Endothelial cell of umbilical vein (primary cell): ENCODE measurements at regions not wholly inside any gene's neighbourhood (a gene's known extent, or its start where the extent isn't known, plus 50 kb on each side); places are given as distances from the start of the nearest gene placed in this dataset.

ENCODE experiments used
- BruUV-seq: library from RNA; stranded (reverse); fragments of 400-500 nt; replicated peaks from 2 replicates; lab custom pipeline; 2021; lab: Mats Ljungman, UMichigan
- CTCF ChIA-PET: fragments of 300-600, 350-600 bp; sonication (Branson Sonifier 250); formaldehyde crosslinking; loops from one replicate; lab custom pipeline; 2021; ENCODE audit warnings: antibody characterized with exemption, inconsistent platforms; lab: Charles Lee
- POLR2A ChIA-PET: fragments of 300-600, 350-600 bp; sonication (Branson Sonifier 250); formaldehyde crosslinking; loops from one replicate; lab custom pipeline; 2021; ENCODE audit warnings: antibody characterized with exemption, inconsistent platforms; lab: Charles Lee
- DNase-seq: peaks from one replicate; pipeline ENCODE4 v3.0.0-alpha.2; 2011; ENCODE audit warnings: low read depth, low spot score
- FAIRE-seq: peaks from 2 replicates; lab custom pipeline; 2011; peaks lifted over from hg19 to GRCh38; lab: Jason Lieb, UNC
- H2AFZ ChIP-seq: 2 replicates; pipeline ENCODE4 v1.6.0; 2012; ENCODE audit warnings: low read depth, low read length, control low read depth, inconsistent platforms
- H3K27ac ChIP-seq: 2 replicates; pipeline ENCODE4 v1.5.1; 2011; ENCODE audit warnings: low read depth, mild to moderate bottlenecking, control low read depth, low read length, moderate library complexity; ENCODE audit not compliant: insufficient read depth
- H3K27me3 ChIP-seq, 2 experiments: 2 replicates each; pipeline versions ENCODE4 v1.6.0 to v1.6.1; 2011; ENCODE audit warnings: low read length in 2 of 2, mixed read lengths in 1 of 2; ENCODE audit not compliant: control insufficient read depth in 2 of 2, insufficient read depth in 2 of 2
- H3K36me3 ChIP-seq, 2 experiments: 2 replicates in 1 of 2; 3 replicates in 1 of 2; pipeline ENCODE4 v1.5.1; 2011; ENCODE audit warnings: low read length in 2 of 2, mild to moderate bottlenecking in 1 of 2, moderate library complexity in 1 of 2; ENCODE audit not compliant: control insufficient read depth in 2 of 2, insufficient read depth in 2 of 2; ENCODE audit errors: extremely low read depth in 1 of 2
- H3K4me1 ChIP-seq: 3 replicates; pipeline ENCODE4 v1.5.1; 2011; ENCODE audit warnings: mild to moderate bottlenecking, low read length; ENCODE audit not compliant: control insufficient read depth, insufficient read depth; ENCODE audit errors: extremely low read depth
- H3K4me2 ChIP-seq: 2 replicates; pipeline ENCODE4 v1.6.1; 2011; ENCODE audit warnings: low read length, control low read depth, mixed read lengths; ENCODE audit not compliant: insufficient read depth
- H3K4me3 ChIP-seq, 3 experiments: fragments of 200-600 bp in 1 of 3; sonication (generic), shearing (Covaris generic) in 1 of 3; replicated peaks in 1 of 3; 2 replicates each; pipeline ENCODE4 v1.5.1; 2011 to 2016; ENCODE audit warnings: control low read depth in 3 of 3, low read length in 3 of 3, mild to moderate bottlenecking in 2 of 3, inconsistent platforms in 1 of 3, low read depth in 1 of 3, moderate library complexity in 1 of 3; ENCODE audit not compliant: insufficient read depth in 1 of 3
- H3K79me2 ChIP-seq: 2 replicates; pipeline ENCODE4 v1.6.0; 2012; ENCODE audit warnings: low read length, inconsistent platforms; ENCODE audit not compliant: control insufficient read depth, insufficient read depth
- H3K9ac ChIP-seq: replicated peaks from 2 replicates; pipeline ENCODE3; 2011; ENCODE audit warnings: low read length, control low read depth; ENCODE audit not compliant: insufficient read depth; ENCODE audit errors: extremely low read depth
- H3K9me1 ChIP-seq: replicated peaks from 3 replicates; pipeline ENCODE4 v1.6.0; 2011; ENCODE audit warnings: mild to moderate bottlenecking, low read length; ENCODE audit not compliant: control insufficient read depth, insufficient read depth; ENCODE audit errors: extremely low read depth
- H3K9me3 ChIP-seq: replicated peaks from 2 replicates; pipeline ENCODE4 v1.5.1; 2012; ENCODE audit warnings: low read length, inconsistent platforms; ENCODE audit not compliant: control insufficient read depth, insufficient read depth
- H4K20me1 ChIP-seq: replicated peaks from 2 replicates; pipeline ENCODE3; 2011; ENCODE audit warnings: mild to moderate bottlenecking, low read length; ENCODE audit not compliant: control insufficient read depth, insufficient read depth; ENCODE audit errors: extremely low read depth
- EZH2 ChIP-seq: IDR thresholded peaks from 2 replicates; pipeline ENCODE4 v1.6.1; 2012; ENCODE audit warnings: borderline replicate concordance, low read depth, mild to moderate bottlenecking, moderate library complexity, low read length, inconsistent platforms; ENCODE audit not compliant: severe bottlenecking
- FOS ChIP-seq: IDR thresholded peaks from 2 replicates; pipeline ENCODE4 v1.6.1; 2011; ENCODE audit warnings: mild to moderate bottlenecking, low read length, moderate library complexity, borderline replicate concordance; ENCODE audit not compliant: insufficient read depth
- GATA2 ChIP-seq: IDR thresholded peaks from 2 replicates; pipeline ENCODE4 v1.7.0; 2011; ENCODE audit warnings: low read depth, mild to moderate bottlenecking, moderate library complexity, mixed read lengths, low read length; ENCODE audit not compliant: insufficient read length, insufficient read depth
- JUN ChIP-seq: IDR thresholded peaks from 2 replicates; pipeline ENCODE4 v1.6.1; 2011; ENCODE audit warnings: borderline replicate concordance, low read depth; ENCODE audit not compliant: insufficient read length, insufficient read depth
- MYC ChIP-seq: IDR thresholded peaks from one replicate; pipeline ENCODE4 v1.6.1; 2011; ENCODE audit warnings: mild to moderate bottlenecking, low read depth, low read length
- POLR2A ChIP-seq: IDR thresholded peaks from 2 replicates; pipeline ENCODE4 v1.6.1; 2012; ENCODE audit warnings: low read depth, mild to moderate bottlenecking, control low read depth, low read length
- POLR2AphosphoS5 ChIP-seq: IDR thresholded peaks from 2 replicates; pipeline ENCODE4 v1.6.1; 2012; ENCODE audit warnings: low read depth, mild to moderate bottlenecking, control low read depth, low read length, moderate library complexity; ENCODE audit not compliant: insufficient read depth
- dilution Hi-C: fragments of 300-500 bp; cut with MboI; formaldehyde crosslinking; loops from one replicate; pipeline ENCODE4 v1.15.0; 2019; ENCODE audit warnings: low sequenced_read_pairs; ENCODE audit not compliant: extremely low pct_ligation_motif_present
- intact Hi-C: fragments of 100-400 bp; cut with micrococcal nuclease; formaldehyde crosslinking; loops from one replicate; pipeline ENCODE4 v1.10.0; 2022
- TF ChIP-seq, protein P1 (sequence below): IDR thresholded peaks from 2 replicates; pipeline ENCODE4 v1.6.1; 2011; ENCODE audit not compliant: insufficient read depth, insufficient read length
- TF ChIP-seq, protein P2 (sequence below), 2 donors: IDR thresholded peaks; 1 replicate in 1 of 2; 2 replicates in 1 of 2; pipeline ENCODE4 v1.5.1; 2011; ENCODE audit warnings: low read length in 2 of 2, mild to moderate bottlenecking in 2 of 2, moderate library complexity in 2 of 2, control low read depth in 1 of 2, inconsistent platforms in 1 of 2, low read depth in 1 of 2; ENCODE audit not compliant: insufficient read depth in 1 of 2; ENCODE audit errors: extremely low read depth in 1 of 2

DNA sequence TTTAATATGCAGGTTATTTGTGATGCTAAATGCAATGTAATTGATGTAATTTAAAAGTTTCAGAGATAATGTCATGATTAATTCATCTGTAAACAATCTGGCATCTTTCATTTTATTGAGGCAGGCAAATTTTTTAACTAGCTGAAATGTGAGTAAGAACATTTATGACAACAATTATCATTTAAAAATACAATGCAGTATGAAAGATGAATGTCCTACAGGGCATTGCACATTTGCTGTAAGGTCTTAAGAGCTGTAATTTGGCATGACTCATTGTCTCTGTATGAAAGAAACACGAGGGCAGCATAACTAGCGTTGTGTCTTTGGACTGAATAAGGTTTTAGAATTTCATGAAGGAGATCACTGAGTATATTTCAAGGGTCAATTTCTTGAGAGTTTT, 642.8 kb downstream of the PLA2G4A start:
- H3K9me1 ChIP-seq, result no peaks in the 10 kb centered on the region
- H3K4me3 ChIP-seq, result no peak overlapping the region
- TF ChIP-seq GATA2 (no peak), FOS (no peak), EZH2 (no peak), POLR2AphosphoS5 (no peak), POLR2A (no peak)
- DNase-seq (no peak), FAIRE-seq (no peak)
- H3K36me3 ChIP-seq, result no peaks in the 10 kb centered on the region
- H3K4me1 ChIP-seq, result no peaks in the 10 kb centered on the region
- H3K79me2 ChIP-seq, result no peaks in the 10 kb centered on the region
- no peak overlapping the region for H3K9ac ChIP-seq
- ChIA-PET CTCF (no interaction called here), POLR2A (no interaction called here)
- no peaks in the 10 kb centered on the region for H3K9me3 ChIP-seq
- dilution Hi-C loops, result no loop called here
- H3K27ac ChIP-seq, result no peak overlapping the region
- no peaks in the 10 kb centered on the region for H4K20me1 ChIP-seq
- H3K27me3 ChIP-seq, result no peaks in the 10 kb centered on the region
- BruUV-seq, result no TSS peak
- H2AFZ ChIP-seq, result no peak overlapping the region
- intact Hi-C loops, result no loop called here
- no peak overlapping the region for H3K4me2 ChIP-seq

DNA sequence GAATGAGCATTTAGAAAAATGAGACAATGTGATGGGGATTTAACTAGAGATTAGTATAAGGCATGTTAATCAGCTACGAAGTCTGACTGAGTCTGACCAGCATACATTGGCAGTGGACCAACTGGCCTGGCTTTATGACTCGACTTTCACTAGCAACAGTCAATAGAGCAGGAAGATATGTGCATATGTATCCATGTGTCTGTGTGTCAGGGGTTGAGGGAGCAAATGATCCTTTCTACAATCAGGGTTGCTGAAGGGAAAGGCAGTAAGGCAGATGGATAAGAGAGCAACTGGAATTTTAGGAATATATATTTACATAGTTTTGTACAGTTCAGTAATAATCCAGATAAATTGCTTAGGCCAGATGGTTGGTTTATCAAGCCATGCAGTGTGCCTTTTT, 645.6 kb downstream of the PLA2G4A start:
- H3K9me1 ChIP-seq, result no peaks in the 10 kb centered on the region
- no peaks in the 10 kb centered on the region for H3K79me2 ChIP-seq
- ChIA-PET CTCF (interaction anchor here (1.5 kb wide), 1 partner anchor 9 kb away, joined by 3 read pairs; no protein-coding TSS in a partner anchor), POLR2A (no interaction called here)
- dilution Hi-C loops (no loop called here), intact Hi-C loops (no loop called here)
- no peaks in the 10 kb centered on the region for H3K36me3 ChIP-seq
- FAIRE-seq (peak; percentile 15), DNase-seq (peak; percentile 40)
- no peak for TF ChIP-seq GATA2
- no peak for TF ChIP-seq EZH2
- TF ChIP-seq FOS, result no peak
- no peak for TF ChIP-seq JUN
- TF ChIP-seq POLR2AphosphoS5, result no peak
- no peak for TF ChIP-seq MYC
- TF ChIP-seq, protein P1, sequence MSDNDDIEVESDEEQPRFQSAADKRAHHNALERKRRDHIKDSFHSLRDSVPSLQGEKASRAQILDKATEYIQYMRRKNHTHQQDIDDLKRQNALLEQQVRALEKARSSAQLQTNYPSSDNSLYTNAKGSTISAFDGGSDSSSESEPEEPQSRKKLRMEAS, result no peak
- no peak for TF ChIP-seq POLR2A
- TF ChIP-seq, protein P2, sequence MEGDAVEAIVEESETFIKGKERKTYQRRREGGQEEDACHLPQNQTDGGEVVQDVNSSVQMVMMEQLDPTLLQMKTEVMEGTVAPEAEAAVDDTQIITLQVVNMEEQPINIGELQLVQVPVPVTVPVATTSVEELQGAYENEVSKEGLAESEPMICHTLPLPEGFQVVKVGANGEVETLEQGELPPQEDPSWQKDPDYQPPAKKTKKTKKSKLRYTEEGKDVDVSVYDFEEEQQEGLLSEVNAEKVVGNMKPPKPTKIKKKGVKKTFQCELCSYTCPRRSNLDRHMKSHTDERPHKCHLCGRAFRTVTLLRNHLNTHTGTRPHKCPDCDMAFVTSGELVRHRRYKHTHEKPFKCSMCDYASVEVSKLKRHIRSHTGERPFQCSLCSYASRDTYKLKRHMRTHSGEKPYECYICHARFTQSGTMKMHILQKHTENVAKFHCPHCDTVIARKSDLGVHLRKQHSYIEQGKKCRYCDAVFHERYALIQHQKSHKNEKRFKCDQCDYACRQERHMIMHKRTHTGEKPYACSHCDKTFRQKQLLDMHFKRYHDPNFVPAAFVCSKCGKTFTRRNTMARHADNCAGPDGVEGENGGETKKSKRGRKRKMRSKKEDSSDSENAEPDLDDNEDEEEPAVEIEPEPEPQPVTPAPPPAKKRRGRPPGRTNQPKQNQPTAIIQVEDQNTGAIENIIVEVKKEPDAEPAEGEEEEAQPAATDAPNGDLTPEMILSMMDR (IDR thresholded peaks at IDR 0.05; ENCODE audit: extremely low read depth in 1 of 2, insufficient read depth in 1 of 2, low read depth in 1 of 2, low read length in 2 of 2), result no peak
- H3K4me3 ChIP-seq, result no peak overlapping the region
- no peak overlapping the region for H3K27ac ChIP-seq
- H3K9ac ChIP-seq, result no peak overlapping the region
- H3K27me3 ChIP-seq, result no peaks in the 10 kb centered on the region
- H4K20me1 ChIP-seq, result no peaks in the 10 kb centered on the region
- no peak overlapping the region for H2AFZ ChIP-seq
- no peaks in the 10 kb centered on the region for H3K9me3 ChIP-seq
- no TSS peak for BruUV-seq
- H3K4me1 ChIP-seq, result no peaks in the 10 kb centered on the region
- no peak overlapping the region for H3K4me2 ChIP-seq
